Activated naive CD8-positive, alpha-beta T cell (primary cell): ENCODE measurements at regions not wholly inside any gene's neighbourhood (a gene's known extent, or its start where the extent isn't known, plus 50 kb on each side); places are given as distances from the start of the nearest gene placed in this dataset.

Experiments
- H3K27ac Mint-ChIP-seq: one replicate; pipeline ENCODE4 v1.8.0; 2021; ENCODE audit warnings: mixed read lengths
- H3K27me3 Mint-ChIP-seq: one replicate; pipeline ENCODE4 v1.8.0; 2021; ENCODE audit warnings: mixed read lengths
- H3K36me3 Mint-ChIP-seq: one replicate; pipeline ENCODE4 v1.8.0; 2021; ENCODE audit warnings: mixed read lengths
- H3K4me1 Mint-ChIP-seq: one replicate; pipeline ENCODE4 v1.8.0; 2021; ENCODE audit warnings: low read depth, mixed read lengths
- H3K4me3 Mint-ChIP-seq: one replicate; pipeline ENCODE4 v1.8.0; 2021; ENCODE audit warnings: mild to moderate bottlenecking, mixed read lengths
- H3K9me3 Mint-ChIP-seq: one replicate; pipeline ENCODE4 v1.8.0; 2021; ENCODE audit warnings: low read depth, mixed read lengths

DNA sequence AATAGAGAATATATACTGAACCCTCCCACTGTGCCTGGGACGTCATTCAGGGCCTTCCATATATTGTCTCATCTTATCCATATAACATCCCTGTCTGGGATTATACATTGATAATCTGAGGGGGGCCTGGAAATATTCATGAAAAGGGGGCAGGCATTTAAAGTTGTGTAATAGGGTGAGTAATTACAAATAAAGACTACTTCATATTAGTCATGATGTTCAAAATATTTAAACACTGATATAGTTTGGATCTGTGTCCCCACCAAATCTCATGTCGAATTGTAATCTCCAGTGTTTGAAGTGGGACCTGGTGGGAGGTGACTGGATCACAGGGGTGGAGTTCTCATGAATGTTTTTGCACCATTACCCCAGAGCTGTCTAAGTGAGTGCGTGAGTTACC lies 97.8 kb downstream of the AQP9 start:
- no peaks in the 10 kb centered on the region for H3K9me3 Mint-ChIP-seq
- H3K27me3 Mint-ChIP-seq: no peaks in the 10 kb centered on the region
- H3K36me3 Mint-ChIP-seq: no peaks in the 10 kb centered on the region
- H3K4me3 Mint-ChIP-seq: no peak overlapping the region
- H3K4me1 Mint-ChIP-seq: no peaks in the 10 kb centered on the region
- H3K27ac Mint-ChIP-seq: no peak overlapping the region

DNA sequence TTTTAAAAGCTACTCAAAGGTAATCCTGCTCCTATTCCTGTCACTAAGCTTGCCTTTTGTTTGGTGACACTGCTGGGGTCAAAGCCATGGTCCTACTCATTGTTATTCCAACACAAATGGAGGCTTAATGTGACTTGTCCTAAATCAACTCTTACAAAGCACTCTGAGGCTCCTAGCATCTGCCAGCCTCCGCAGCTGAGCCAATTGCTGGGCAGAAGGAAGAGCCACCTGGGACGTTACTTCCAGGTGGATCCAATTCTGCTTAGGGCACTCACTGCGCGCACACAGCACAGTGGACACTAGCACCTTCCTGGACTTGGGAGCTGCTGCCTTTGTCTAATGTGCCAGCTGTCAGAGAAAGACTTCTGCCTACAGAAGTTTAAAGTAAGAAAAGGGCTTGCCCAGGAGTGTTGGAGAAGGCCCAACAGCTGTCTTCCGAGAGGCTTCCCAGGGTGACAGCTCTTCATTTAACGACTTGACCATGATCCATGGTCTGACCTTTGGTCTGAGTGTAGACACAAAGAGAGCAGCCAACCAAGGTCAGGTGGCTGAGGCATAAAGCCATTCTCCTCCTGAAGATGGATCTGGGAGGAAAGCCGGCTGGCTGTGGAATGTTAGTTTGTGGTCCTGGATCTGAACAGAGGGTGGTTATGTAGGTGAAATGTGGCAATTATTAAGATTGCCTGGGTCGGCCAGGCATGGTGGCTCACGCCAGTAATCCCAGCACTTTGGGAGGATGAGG lies 102.2 kb downstream of the AQP9 start:
- no peaks in the 10 kb centered on the region for H3K27me3 Mint-ChIP-seq
- no peak overlapping the region for H3K4me3 Mint-ChIP-seq
- H3K9me3 Mint-ChIP-seq: no peaks in the 10 kb centered on the region
- no peaks in the 10 kb centered on the region for H3K36me3 Mint-ChIP-seq
- no peak overlapping the region for H3K27ac Mint-ChIP-seq
- no peaks in the 10 kb centered on the region for H3K4me1 Mint-ChIP-seq

DNA sequence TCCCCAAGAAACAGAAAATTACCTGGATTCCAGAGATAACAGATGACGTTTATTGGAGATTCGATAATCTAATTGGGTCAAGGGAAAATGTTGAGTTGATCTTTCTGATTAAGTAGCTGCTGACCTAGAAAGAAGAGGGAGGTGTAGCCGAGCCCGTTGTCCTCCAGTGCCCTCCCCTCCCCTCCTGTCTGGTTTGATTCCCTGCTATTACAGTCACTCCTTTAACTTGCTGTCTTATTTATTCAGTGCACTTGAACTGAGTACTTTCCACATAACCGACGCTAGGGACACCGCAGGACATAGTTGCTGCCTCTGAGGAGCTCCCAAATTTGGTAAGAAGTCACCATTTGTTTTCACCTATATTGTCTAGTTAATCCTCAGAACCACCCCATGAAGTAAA lies 103.7 kb downstream of the AQP9 start:
- H3K36me3 Mint-ChIP-seq: no peaks in the 10 kb centered on the region
- H3K27ac Mint-ChIP-seq: no peak overlapping the region

DNA sequence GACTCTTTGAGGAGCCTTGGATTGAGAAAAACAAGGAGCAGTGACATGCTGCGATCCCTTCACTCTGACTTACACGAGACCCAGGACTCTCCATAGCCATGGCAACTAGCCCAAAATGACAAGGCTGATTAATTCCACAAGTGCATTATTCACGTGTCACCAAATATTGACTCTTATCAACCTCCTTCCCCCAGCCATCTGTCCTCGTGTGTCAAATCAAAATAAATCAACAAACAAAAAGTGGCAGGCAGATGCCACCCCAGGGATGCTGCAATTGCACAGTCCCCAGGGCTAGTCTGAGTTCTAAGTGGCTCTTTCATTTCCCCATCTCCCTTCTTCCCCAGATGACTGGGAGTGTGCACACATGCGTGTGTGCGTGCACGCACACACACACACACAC lies 104.9 kb downstream of the AQP9 start:
- H3K9me3 Mint-ChIP-seq: no peaks in the 10 kb centered on the region
- no peak overlapping the region for H3K4me3 Mint-ChIP-seq
- H3K36me3 Mint-ChIP-seq: no peaks in the 10 kb centered on the region
- no peaks in the 10 kb centered on the region for H3K27me3 Mint-ChIP-seq
- H3K27ac Mint-ChIP-seq: no peak overlapping the region
- no peaks in the 10 kb centered on the region for H3K4me1 Mint-ChIP-seq

More for the DNA sequence above, 103.7 kb downstream of the AQP9 start:
- Mint-ChIP-seq H3K27me3 (no peaks in the 10 kb centered on the region), H3K4me3 (no peak overlapping the region), H3K4me1 (no peaks in the 10 kb centered on the region), H3K9me3 (no peaks in the 10 kb centered on the region)

DNA sequence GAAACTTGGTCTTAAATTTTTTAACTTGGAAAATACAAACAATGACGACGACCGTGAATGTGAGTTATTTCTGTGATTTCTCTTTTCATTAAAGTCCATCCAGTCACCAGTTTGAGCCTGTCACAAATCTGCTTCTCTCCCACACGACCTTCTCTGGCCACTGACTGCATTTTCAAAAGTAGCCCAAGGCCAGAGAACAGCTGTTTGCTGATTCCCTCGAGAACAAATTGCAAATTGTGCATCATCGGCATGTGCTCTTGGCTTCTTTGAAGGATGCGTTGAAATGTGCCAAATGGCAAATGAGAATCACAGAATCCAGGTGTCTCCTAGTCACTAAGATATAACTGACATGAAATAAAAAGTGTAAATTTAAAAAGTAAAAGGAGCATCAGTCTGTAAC lies 106.4 kb downstream of the AQP9 start:
- no peak overlapping the region for H3K27ac Mint-ChIP-seq
- no peaks in the 10 kb centered on the region for H3K9me3 Mint-ChIP-seq
- no peak overlapping the region for H3K4me3 Mint-ChIP-seq
- no peaks in the 10 kb centered on the region for H3K27me3 Mint-ChIP-seq
- no peaks in the 10 kb centered on the region for H3K36me3 Mint-ChIP-seq
- peaks cover 3% of the 10 kb centered on the region for H3K4me1 Mint-ChIP-seq

DNA sequence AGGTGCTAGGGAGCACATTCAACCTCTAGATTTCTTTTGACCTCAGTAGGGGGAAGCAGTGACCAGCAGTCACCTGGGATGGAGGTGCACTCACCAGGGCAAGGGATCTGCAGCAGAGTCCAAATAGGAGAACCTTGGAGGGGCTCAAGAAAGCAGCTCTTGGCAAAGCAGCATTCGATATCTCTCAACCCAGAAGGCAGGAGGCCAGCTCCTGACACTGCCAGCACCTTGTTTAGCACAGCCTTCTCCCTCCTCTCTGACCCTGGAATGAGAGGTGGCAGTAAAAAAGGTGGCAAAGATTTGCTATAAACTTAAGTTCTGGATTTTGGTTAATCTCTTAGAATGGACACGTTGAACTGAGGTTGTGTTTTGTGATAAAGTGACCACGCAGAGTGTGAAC lies 107.9 kb downstream of the AQP9 start:
- Mint-ChIP-seq H3K27ac (no peak overlapping the region), H3K4me3 (no peak overlapping the region), H3K9me3 (no peaks in the 10 kb centered on the region), H3K27me3 (no peaks in the 10 kb centered on the region), H3K36me3 (no peaks in the 10 kb centered on the region), H3K4me1 (peaks cover 12% of the 10 kb centered on the region)

DNA sequence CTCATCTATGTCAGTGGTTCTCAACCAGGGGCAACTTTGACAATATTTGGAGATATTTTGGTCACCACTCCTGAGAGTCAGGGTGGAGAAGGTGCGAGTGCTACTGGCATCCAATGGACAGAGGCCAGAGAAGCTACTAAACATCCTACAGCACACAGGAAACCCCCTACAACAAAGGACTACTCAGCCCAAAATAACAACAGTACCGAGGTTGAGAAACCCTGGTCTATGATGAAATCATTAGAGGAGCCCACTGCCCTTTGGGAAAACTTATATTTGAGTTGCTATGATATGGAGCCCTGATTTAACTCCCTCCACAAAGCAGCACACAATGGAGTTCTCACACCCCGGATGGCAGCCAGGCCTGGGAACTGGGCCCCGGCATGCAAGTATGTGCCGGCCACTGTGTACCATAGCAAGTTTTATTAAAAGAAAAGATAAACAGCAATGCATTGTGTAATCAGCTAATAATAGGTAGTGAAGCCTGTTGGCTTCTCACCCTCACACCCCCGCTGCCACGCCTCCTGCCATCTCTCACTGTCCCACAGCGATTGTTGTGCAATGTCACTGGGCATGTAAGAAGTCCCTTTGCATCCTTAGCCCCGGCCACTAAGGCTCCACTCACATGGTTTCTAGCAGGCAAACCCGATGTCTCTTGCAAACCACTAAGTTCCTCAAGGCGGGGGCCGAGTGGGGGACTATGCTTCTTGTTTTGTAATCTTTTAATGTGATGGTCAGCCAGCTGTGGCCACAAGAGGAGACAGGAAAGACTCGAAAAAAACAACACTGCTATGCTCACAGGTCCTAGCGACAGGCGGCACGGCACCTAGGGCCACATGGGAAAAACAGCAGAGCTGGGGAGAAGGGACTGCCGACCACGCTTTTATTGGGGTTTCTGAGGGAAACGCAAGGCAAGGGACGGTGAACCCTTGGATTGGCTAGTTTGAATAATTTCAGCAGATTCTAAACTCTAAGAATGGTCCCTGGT lies 110.0 kb downstream of the AQP9 start:
- H3K36me3 Mint-ChIP-seq: no peaks in the 10 kb centered on the region
- no peak overlapping the region for H3K4me3 Mint-ChIP-seq
- H3K4me1 Mint-ChIP-seq: peaks cover 12% of the 10 kb centered on the region
- no peaks in the 10 kb centered on the region for H3K27me3 Mint-ChIP-seq
- H3K9me3 Mint-ChIP-seq: no peaks in the 10 kb centered on the region
- H3K27ac Mint-ChIP-seq: no peak overlapping the region

DNA sequence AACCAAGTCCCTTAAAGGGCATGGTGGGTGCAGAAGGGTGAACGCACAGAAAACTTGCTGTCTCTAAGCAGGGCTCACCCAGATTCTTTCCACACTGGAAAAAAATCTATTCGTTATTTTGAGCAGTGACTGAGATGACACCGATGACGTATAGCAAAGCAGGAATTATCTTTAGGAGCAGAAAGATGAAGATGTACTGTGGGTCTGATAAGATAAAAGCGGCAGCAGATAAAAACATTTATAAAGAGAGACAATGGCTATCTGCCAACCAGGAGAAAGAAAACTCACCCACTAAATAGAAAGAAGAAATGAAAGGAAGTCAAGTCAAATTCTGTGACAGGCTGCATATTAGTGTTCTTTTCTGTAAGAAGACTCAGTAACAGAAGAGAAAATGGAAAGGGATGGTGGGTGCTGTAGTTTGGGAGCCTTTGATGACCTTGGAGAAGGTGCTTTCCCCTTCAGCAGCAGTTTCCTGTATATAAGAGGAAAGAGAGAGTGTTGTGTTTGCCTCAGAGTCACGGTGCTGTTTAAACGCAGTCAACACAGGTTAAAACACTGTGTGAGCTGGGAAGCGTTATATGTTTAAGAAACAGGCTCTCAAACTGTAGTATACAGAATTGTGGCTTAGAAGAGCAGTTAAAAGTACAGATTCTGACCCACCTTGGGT lies 111.6 kb downstream of the AQP9 start:
- Mint-ChIP-seq H3K4me1 (peaks cover 12% of the 10 kb centered on the region), H3K36me3 (no peaks in the 10 kb centered on the region), H3K9me3 (no peaks in the 10 kb centered on the region), H3K4me3 (peak overlapping the region; percentile 66), H3K27ac (peak overlapping the region; percentile 54), H3K27me3 (no peaks in the 10 kb centered on the region)

DNA sequence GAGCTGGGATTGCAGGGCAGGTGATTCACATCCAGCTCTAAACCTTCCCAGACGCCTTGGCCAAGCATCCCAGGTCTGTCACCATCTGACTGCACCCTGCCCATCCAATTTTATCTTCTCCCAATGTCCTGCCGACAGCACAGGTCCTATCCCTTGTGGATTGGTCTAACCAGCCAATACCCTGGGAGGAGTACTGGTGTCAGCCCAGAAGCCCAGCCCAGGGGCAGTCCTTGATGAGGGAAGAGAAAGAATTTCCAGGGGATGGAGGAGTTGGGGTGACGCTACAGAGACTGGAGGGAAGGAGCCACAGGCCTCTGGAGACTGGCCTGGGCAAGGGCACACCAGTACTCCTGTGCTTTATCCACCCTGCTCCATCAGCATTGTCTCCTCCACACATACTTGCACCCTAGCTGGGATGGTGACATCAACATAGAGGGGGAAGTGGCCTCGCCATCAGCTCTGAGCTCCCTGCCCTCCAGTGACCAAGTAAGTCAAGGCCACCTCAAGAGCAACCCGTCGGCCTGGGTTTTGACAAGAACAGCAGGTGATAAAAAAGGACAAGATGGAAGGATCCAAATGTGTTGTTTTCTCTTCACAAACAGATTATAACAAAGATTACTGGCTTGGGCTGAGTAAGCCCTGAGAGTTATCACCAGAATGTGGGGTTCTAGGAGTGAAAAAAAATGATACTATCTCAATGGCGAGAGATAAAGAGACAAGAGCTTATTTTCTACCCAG lies 114.6 kb downstream of the AQP9 start:
- Mint-ChIP-seq H3K27me3 (no peaks in the 10 kb centered on the region), H3K4me1 (peaks cover 12% of the 10 kb centered on the region), H3K27ac (no peak overlapping the region), H3K4me3 (no peak overlapping the region), H3K36me3 (no peaks in the 10 kb centered on the region), H3K9me3 (no peaks in the 10 kb centered on the region)

DNA sequence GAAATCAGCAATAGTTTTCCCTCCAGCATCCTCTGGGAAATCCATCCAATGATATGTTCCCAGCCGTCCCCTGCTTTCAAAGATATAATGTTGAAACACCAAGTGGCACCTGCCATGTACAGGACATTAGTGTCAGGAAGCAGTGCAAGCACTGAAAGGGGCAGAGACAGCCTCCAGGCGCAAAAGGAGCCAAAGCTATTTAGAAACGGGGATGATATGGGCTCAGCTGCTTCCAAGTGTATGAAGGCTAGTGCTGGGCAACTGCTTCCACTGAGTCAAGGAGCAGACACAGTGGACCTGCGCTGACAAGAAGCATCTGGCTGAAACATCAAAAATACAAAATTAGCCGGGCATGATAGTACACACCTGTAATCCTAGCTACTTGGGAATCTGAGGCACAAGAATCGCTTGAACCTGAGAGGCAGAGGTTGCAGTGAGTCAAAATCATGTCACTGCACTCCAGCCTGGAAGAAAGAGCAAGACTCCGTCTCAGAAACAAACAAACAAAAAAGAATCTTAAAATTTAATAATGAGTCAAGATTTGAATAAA lies 119.7 kb downstream of the AQP9 start:
- no peaks in the 10 kb centered on the region for H3K4me1 Mint-ChIP-seq
- no peak overlapping the region for H3K27ac Mint-ChIP-seq
- H3K36me3 Mint-ChIP-seq: no peaks in the 10 kb centered on the region
- H3K27me3 Mint-ChIP-seq: no peaks in the 10 kb centered on the region
- H3K4me3 Mint-ChIP-seq: no peak overlapping the region
- H3K9me3 Mint-ChIP-seq: no peaks in the 10 kb centered on the region

DNA sequence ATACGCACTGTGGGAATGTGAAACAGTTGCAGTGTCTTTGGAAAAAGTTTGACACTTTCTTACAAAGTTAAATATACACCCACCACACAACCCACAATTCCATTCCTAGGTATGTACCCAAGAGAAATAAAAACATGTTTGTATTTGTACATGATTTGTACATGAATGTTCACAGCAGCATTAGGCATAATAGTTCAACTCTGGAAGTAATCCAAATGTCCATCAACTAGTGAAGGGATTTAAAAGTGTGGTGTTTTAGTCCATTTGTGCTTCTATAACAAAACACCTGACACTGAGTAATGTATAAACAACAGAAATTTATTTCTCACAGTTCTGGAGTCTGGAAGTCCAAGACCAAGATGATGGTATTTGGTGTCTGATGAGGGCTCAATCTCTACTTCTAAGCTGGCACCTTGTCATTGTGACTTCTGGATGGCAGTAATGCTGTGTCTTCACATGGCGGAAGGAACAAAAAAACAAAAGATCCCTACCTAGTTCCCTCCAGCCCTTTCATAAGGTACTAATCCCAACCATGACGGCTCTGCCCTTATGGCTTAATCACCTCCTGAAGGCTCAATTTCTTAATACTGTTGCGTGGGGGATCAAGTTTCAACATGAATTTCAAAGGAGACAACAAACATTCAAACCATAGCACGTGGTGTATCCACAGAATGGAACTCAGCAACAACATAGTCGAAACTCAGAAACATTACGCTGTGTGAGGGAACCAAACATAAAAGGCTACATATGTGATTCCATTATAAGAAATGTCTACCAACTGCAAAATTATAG lies 120.5 kb downstream of the AQP9 start:
- no peaks in the 10 kb centered on the region for H3K27me3 Mint-ChIP-seq
- H3K9me3 Mint-ChIP-seq: no peaks in the 10 kb centered on the region
- H3K4me1 Mint-ChIP-seq: no peaks in the 10 kb centered on the region
- H3K27ac Mint-ChIP-seq: no peak overlapping the region
- no peaks in the 10 kb centered on the region for H3K36me3 Mint-ChIP-seq
- H3K4me3 Mint-ChIP-seq: no peak overlapping the region

DNA sequence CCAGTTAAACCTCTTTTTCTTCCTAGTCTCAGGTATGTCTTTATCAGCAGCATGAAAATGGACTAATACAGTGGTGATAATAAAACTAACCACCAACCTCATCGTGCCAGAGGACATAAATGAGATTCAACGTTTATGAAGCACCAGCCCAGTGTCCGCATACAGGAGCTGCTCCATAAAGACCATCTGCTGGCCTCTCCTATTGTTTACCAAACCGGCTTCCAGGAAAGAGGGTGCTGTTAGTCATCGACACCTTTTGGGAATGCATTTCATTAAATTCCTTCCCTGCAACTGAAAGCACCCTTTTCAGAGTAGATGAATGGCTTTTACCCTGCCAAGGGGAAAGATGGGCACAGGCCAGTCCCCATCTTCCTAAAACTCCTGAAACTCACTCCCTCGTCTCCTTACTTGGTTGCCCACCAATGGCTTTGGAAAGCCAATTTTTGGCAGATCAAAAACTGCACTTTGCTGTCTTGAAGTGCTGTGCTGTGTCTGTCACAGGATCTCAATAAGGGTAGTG lies 122.1 kb downstream of the AQP9 start:
- Mint-ChIP-seq H3K4me1 (peaks cover 4% of the 10 kb centered on the region), H3K36me3 (no peaks in the 10 kb centered on the region), H3K4me3 (no peak overlapping the region), H3K27ac (no peak overlapping the region), H3K9me3 (no peaks in the 10 kb centered on the region), H3K27me3 (no peaks in the 10 kb centered on the region)

DNA sequence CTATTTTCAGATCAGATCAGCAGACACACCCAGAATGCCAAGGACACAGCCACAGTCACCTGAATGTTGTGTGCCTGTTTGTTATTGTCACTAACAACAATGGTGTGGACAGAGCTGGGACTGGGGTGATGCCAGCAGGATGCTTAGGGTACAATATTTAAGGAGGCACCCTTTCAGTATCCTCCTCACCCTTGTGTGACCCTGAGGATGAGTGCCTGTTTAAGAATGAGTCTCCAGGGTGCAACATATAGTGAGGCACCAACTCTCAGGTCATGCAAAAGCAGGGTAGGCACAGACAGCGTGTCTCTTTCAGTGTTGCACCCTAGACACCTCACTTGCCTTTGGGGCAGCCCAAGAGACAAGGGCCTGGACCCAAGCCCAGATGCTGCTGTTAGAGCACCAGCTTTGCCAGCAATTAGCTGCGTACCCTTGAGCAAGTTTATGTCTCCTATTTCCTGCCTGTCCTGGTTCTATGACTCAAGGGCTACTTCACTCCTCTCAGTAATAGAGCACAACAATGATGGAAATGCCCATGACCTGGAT lies 122.6 kb downstream of the AQP9 start:
- H3K4me1 Mint-ChIP-seq: peaks cover 4% of the 10 kb centered on the region
- H3K9me3 Mint-ChIP-seq: no peaks in the 10 kb centered on the region
- no peak overlapping the region for H3K27ac Mint-ChIP-seq
- no peaks in the 10 kb centered on the region for H3K36me3 Mint-ChIP-seq
- no peak overlapping the region for H3K4me3 Mint-ChIP-seq
- no peaks in the 10 kb centered on the region for H3K27me3 Mint-ChIP-seq
